ENCODE measurements at regions not wholly inside any gene's neighbourhood (a gene's known extent, or its start where the extent isn't known, plus 50 kb on each side); places are given as distances from the start of the nearest gene placed in this dataset.

GRCh38 chr11:109371444-109372176 lies 50.4 kb upstream of the C11orf87 start:
- TF ChIP-seq CTCF (IDR thresholded peaks at IDR 0.05; ENCODE audit: insufficient read depth, low read depth, low read length, missing control alignments): no peak
- peak; percentile 8 for DNase-seq (ENCODE audit: low read depth)
- no peak overlapping the region for H3K4me3 ChIP-seq (ENCODE audit: low read length)
